Tongue (tissue), 1 donor: ENCODE measurements at regions not wholly inside any gene's neighbourhood (a gene's known extent, or its start where the extent isn't known, plus 50 kb on each side); places are given as distances from the start of the nearest gene placed in this dataset.

Experiments
- DNase-seq: peaks from one replicate; pipeline ENCODE4 v3.0.0-alpha.2; 2015

- peak; percentile 72 for DNase-seq
Measured at GRCh38 chr1:99573431-99574217, 72.3 kb upstream of the PALMD start.

GRCh38 chr1:99577313-99577712 is 68.6 kb upstream of the PALMD start:
- DNase-seq = peak; percentile 11

DNA sequence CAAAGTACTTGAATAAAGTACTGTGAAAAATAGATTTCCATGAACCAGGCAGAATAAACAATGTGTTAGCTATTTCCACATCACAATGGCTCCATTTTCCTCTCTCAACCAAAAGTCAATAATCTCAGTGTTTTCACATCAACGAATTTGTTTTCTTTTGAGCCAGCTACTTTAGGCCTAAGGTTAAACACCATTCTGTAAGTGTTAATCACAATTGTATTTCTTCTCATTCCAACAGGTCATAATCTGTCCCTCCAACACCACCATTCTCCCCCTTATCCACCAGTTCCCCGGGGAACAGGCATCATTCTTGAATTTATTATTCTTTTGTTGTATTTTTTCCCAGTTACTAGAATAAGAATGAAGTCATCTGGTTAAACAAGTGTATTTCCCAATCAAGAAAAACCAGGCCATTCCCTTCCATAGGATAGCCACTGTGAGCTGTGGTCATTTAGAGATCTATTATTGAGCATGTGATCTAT is 66.2 kb upstream of the PALMD start:
- no peak for DNase-seq

GRCh38 chr1:99580451-99580850 is 65.5 kb upstream of the PALMD start:
- DNase-seq = no peak

GRCh38 chr1:99587008-99587407 is 58.9 kb upstream of the PALMD start:
- DNase-seq = no peak

DNA sequence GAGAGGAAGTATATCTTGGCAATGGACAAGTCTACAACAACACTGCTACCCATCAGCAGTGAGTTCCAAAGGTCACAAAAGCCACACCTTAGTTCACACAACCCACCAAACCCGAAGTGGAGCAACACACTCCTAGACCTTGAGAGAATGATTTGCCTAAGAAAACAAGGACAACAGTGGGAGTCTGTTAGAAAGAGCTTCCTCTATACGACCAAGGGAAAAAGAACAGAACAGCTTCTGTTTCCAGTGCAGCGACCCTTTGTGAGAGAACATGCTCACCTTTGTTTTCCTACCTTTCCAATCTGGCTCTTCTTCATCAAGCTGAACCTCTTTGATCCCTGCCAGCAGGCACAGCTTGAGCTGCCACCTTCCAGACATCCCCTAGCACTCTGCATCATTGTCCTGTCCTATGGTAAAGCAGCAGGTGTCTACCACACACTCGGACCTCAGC is 56.7 kb upstream of the PALMD start:
- no peak for DNase-seq

DNA sequence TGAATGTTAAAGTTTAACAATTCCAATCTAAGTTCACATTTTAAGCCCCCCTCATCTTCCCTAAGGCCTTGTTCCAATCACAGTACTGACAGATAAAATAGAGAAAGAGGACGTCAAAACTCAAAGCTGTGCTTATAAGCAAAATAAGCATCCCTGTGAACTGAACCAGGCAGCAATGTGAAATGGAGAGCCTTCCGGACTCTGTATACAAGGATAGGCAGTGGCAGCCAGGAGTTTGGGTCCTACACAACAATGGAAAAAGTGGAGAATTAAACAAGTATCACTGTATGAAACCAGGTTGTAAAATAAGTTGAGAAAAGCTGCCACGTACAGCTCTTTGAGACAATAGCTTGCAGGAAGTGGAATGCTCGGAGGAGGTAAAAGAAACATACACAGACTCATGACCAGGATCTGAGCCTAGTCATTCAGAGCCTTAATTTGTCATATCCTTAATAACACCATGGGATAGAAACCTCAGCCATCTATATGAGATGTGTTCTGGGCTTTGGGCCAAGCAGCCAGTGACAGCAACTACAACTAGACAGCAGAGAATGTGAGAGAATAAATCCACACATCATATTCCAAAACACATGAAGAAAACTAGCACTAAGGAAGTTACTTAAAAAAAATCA is 55.2 kb upstream of the PALMD start:
- peak; percentile 81 for DNase-seq

- DNase-seq = no peak
Measured at GRCh38 chr1:99591886-99592285, 54.0 kb upstream of the PALMD start.

DNA sequence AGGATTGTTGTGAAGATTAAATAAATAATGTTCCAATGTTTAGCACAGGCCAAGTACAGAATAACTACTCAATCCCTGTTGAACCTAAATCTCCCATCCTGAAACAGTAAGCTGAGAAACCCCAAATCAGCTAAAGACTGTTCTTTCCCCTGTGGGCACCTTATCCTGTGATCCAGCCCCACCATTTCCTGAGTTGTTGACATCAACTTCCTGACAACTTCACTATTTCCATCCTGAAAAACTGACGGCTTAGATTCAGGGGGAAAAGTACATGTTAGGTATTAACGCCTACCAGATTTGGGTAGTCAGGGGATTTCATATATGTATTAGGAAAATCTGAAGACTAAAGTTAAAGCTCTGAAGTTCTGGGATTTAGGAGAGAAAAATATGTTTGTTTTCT is 51.7 kb upstream of the PALMD start:
- DNase-seq = no peak

- DNase-seq = no peak
Measured at GRCh38 chr1:99595041-99595440, 50.9 kb upstream of the PALMD start.

GRCh38 chr1:99595441-99595840 is 50.5 kb upstream of the PALMD start:
- DNase-seq = no peak
